NCI-H345 treated with DMSO at 0.1 percent for 48 hours (cell line): ENCODE measurements at regions not wholly inside any gene's neighbourhood (a gene's known extent, or its start where the extent isn't known, plus 50 kb on each side); places are given as distances from the start of the nearest gene placed in this dataset.
A peak's percentile ranks its signal among the peaks of the same experiment; 100 is the strongest.
"Not testable (repeated sequence)": the region's sequence is repeated elsewhere in the genome, so short reads cannot be mapped to it uniquely, and the experiment has no call there.

ENCODE experiments used
- DNase-seq: peaks from one replicate; lab custom pipeline; 2025; ENCODE audit not compliant: unreplicated experiment; lab: John Stamatoyannopoulos, UW

- no peak for DNase-seq
These were observed 96.6 kb upstream of the CHD2 start for GRCh38 chr15:92803536-92803851.

- DNase-seq: no peak
These were observed 96.1 kb upstream of the CHD2 start for GRCh38 chr15:92803852-92804609.

GRCh38 chr15:92804610-92804936, 95.6 kb upstream of the CHD2 start:
- not testable (repeated sequence) for DNase-seq

GRCh38 chr15:92805080-92805690, 94.9 kb upstream of the CHD2 start:
- DNase-seq: no peak

GRCh38 chr15:92806171-92806570, 94.0 kb upstream of the CHD2 start:
- not testable (repeated sequence) for DNase-seq

- no peak for DNase-seq
These were observed 93.4 kb upstream of the CHD2 start for GRCh38 chr15:92806763-92807162.

GRCh38 chr15:92807971-92808571, 92.1 kb upstream of the CHD2 start:
- DNase-seq: no peak

- no peak for DNase-seq
These were observed 91.5 kb upstream of the CHD2 start for GRCh38 chr15:92808598-92809063.

GRCh38 chr15:92809064-92809879, 90.9 kb upstream of the CHD2 start:
- peak; percentile 87 for DNase-seq

GRCh38 chr15:92809880-92810361, 90.2 kb upstream of the CHD2 start:
- no peak for DNase-seq

- peak; percentile 52 for DNase-seq
These were observed 89.5 kb upstream of the CHD2 start for GRCh38 chr15:92810418-92811138.

GRCh38 chr15:92811148-92811913, 88.8 kb upstream of the CHD2 start:
- peak; percentile 48 for DNase-seq

GRCh38 chr15:92812271-92812670, 87.9 kb upstream of the CHD2 start:
- no peak for DNase-seq

GRCh38 chr15:92813485-92813884, 86.6 kb upstream of the CHD2 start:
- no peak for DNase-seq

GRCh38 chr15:92817339-92817886, 82.7 kb upstream of the CHD2 start:
- DNase-seq: no peak

- peak; percentile 51 for DNase-seq
These were observed 81.4 kb upstream of the CHD2 start for GRCh38 chr15:92818651-92819277.

- DNase-seq: peak; percentile 33
These were observed 80.6 kb upstream of the CHD2 start for GRCh38 chr15:92819278-92820235.
